ENCODE measurements at regions not wholly inside any gene's neighbourhood (a gene's known extent, or its start where the extent isn't known, plus 50 kb on each side); places are given as distances from the start of the nearest gene placed in this dataset.
A peak's percentile ranks its signal among the peaks of the same experiment; 100 is the strongest.

DNA sequence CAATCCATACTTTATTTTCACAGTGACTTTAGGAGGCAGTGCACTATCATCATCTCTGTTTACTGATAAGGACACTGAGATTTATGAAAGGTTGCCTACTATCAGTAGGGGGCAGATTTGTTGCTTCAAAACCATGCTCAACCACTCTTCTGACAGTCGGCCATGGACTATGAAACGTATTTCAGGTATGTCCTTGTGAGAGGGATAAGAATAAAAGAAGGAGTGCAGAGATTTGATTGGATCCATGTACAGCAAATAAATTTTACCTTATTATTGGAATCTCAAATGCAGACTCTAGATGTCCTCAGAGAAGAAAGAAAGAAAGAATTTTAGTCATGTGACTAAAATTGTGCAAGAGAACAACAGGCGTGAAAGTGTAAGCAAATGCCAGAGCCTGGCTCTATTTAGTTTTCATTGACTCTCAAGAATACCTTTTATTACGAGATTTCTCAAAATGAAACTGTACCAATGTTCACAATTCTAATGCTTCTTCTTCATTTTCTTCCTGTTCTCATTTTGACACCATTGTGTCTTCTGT is 296.6 kb upstream of the RASA1 start:
- Histone ChIP-seq H3K4me1 (ENCODE audit: control insufficient read depth, extremely low read depth, insufficient read depth, low read length) (peaks cover 2% of the 10 kb centered on the region), H3K9me3 (ENCODE audit: control insufficient read depth, low read depth, low read length) (no peaks in the 10 kb centered on the region), H3K4me3 (ENCODE audit: control insufficient read depth in 2 of 3, extremely low read depth in 1 of 3, insufficient read depth in 2 of 3, low read depth in 1 of 3, low read length in 3 of 3) (no peak overlapping the region), H3K9me1 (ENCODE audit: control insufficient read depth, extremely low read depth, insufficient read depth, low read length) (no peaks in the 10 kb centered on the region), H3K79me2 (ENCODE audit: control insufficient read depth, insufficient read depth, low read length) (no peaks in the 10 kb centered on the region), H3K27me3 (ENCODE audit: control insufficient read depth, extremely low read depth, insufficient read depth, low read length) (no peaks in the 10 kb centered on the region), H3K36me3 (ENCODE audit: control insufficient read depth in 2 of 2, extremely low read depth in 1 of 2, insufficient read depth in 2 of 2, low read length in 2 of 2) (no peaks in the 10 kb centered on the region), H2AFZ (ENCODE audit: control insufficient read depth, low read length) (peak overlapping the region; percentile 38), H3K9ac (ENCODE audit: control insufficient read depth, extremely low read depth, insufficient read depth, low read length) (no peak overlapping the region), H4K20me1 (ENCODE audit: control insufficient read depth, extremely low read depth, insufficient read depth, low read length) (no peaks in the 10 kb centered on the region), H3K27ac (ENCODE audit: control insufficient read depth, insufficient read depth, low read length) (no peak overlapping the region), H3K4me2 (ENCODE audit: control insufficient read depth, extremely low read depth, insufficient read depth, low read depth, low read length) (peak overlapping the region; percentile 38)
- DNase-seq (ENCODE audit: low read depth, low spot score) (no peak), FAIRE-seq (peak; percentile 61)
- dilution Hi-C loops (cut with MboI; ENCODE audit: extremely low pct_ligation_motif_present, low sequenced_read_pairs) = no loop called here
- no peak for TF ChIP-seq EZH2 (IDR thresholded peaks at IDR 0.05; ENCODE audit: low read length)
- TF ChIP-seq, protein P1, sequence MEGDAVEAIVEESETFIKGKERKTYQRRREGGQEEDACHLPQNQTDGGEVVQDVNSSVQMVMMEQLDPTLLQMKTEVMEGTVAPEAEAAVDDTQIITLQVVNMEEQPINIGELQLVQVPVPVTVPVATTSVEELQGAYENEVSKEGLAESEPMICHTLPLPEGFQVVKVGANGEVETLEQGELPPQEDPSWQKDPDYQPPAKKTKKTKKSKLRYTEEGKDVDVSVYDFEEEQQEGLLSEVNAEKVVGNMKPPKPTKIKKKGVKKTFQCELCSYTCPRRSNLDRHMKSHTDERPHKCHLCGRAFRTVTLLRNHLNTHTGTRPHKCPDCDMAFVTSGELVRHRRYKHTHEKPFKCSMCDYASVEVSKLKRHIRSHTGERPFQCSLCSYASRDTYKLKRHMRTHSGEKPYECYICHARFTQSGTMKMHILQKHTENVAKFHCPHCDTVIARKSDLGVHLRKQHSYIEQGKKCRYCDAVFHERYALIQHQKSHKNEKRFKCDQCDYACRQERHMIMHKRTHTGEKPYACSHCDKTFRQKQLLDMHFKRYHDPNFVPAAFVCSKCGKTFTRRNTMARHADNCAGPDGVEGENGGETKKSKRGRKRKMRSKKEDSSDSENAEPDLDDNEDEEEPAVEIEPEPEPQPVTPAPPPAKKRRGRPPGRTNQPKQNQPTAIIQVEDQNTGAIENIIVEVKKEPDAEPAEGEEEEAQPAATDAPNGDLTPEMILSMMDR (optimal IDR thresholded peaks at IDR 0.05 in 1 of 3, IDR thresholded peaks at IDR 0.05 in 1 of 3, conservative IDR thresholded peaks at IDR 0.05 in 1 of 3; ENCODE audit: extremely low read depth in 1 of 3, insufficient read depth in 2 of 3, low read length in 3 of 3) = peak; percentile 36 to 51 (median 48)

DNA sequence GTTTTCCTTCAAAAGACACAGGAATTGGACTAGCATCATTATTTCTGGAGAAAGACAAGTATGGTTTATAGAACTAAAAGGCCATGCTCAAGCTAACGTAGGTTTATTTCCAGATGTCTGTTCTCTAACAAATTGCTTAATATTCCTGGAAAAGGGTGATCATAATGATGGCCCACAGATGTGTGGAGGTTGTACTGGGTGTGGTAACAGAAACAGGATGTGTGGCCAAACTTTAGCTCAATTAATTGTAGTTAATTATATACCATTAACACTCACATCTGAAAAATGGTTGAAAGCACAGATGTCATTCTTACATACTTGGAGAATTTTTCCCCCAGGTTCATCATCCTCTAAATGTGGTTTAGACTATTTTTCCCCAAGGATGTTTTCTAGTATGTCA is 292.7 kb upstream of the RASA1 start:
- no peak for TF ChIP-seq EZH2 (IDR thresholded peaks at IDR 0.05; ENCODE audit: low read length)
- TF ChIP-seq, protein P1 (optimal IDR thresholded peaks at IDR 0.05 in 1 of 3, IDR thresholded peaks at IDR 0.05 in 1 of 3, conservative IDR thresholded peaks at IDR 0.05 in 1 of 3; ENCODE audit: extremely low read depth in 1 of 3, insufficient read depth in 2 of 3, low read length in 3 of 3) = no peak
- H3K9ac ChIP-seq (ENCODE audit: control insufficient read depth, extremely low read depth, insufficient read depth, low read length) = no peak overlapping the region
- H4K20me1 ChIP-seq (ENCODE audit: control insufficient read depth, extremely low read depth, insufficient read depth, low read length) = no peaks in the 10 kb centered on the region
- no peak overlapping the region for H3K27ac ChIP-seq (ENCODE audit: control insufficient read depth, insufficient read depth, low read length)
- no peak overlapping the region for H3K4me2 ChIP-seq (ENCODE audit: control insufficient read depth, extremely low read depth, insufficient read depth, low read depth, low read length)
- H2AFZ ChIP-seq (ENCODE audit: control insufficient read depth, low read length) = no peak overlapping the region
- H3K79me2 ChIP-seq (ENCODE audit: control insufficient read depth, insufficient read depth, low read length) = no peaks in the 10 kb centered on the region
- dilution Hi-C loops (cut with MboI; ENCODE audit: extremely low pct_ligation_motif_present, low sequenced_read_pairs) = no loop called here
- no peaks in the 10 kb centered on the region for H3K9me1 ChIP-seq (ENCODE audit: control insufficient read depth, extremely low read depth, insufficient read depth, low read length)
- H3K36me3 ChIP-seq (ENCODE audit: control insufficient read depth in 2 of 2, extremely low read depth in 1 of 2, insufficient read depth in 2 of 2, low read length in 2 of 2) = no peaks in the 10 kb centered on the region
- H3K9me3 ChIP-seq (ENCODE audit: control insufficient read depth, low read depth, low read length) = no peaks in the 10 kb centered on the region
- no peaks in the 10 kb centered on the region for H3K4me1 ChIP-seq (ENCODE audit: control insufficient read depth, extremely low read depth, insufficient read depth, low read length)
- no peaks in the 10 kb centered on the region for H3K27me3 ChIP-seq (ENCODE audit: control insufficient read depth, extremely low read depth, insufficient read depth, low read length)
- FAIRE-seq (no peak), DNase-seq (ENCODE audit: low read depth, low spot score) (no peak)
- H3K4me3 ChIP-seq (ENCODE audit: control insufficient read depth in 2 of 3, extremely low read depth in 1 of 3, insufficient read depth in 2 of 3, low read depth in 1 of 3, low read length in 3 of 3) = no peak overlapping the region
